ENCODE measurements at regions not wholly inside any gene's neighbourhood (a gene's known extent, or its start where the extent isn't known, plus 50 kb on each side); places are given as distances from the start of the nearest gene placed in this dataset.

DNA sequence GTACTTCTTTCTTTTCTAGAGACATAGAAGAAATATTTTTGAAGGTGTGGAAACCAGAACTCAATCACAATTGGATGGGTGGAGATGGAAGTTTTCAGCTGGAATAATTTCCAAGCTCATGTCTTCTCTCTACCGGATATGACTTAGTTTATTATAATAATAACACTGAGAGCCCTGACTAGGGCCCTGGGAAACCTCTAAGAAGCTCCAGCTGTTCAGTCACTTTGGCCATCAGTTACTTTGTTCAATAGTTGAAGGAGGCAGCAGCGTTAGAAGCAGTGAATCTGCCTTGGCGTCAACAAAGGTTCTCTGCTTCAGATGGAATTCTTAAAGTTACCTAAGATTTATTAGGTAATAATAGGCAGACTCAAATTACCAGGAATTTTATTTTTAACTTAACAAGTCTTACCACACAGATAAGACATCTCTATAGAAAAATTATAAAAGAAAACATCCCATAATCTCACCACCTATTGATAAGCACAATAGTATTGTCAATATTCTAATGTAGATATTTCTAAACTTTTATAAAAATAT is 293.8 kb upstream of the CHAC2 start:
- Mint-ChIP-seq H3K36me3 (no peaks in the 10 kb centered on the region), H3K27ac (no peak overlapping the region)
- no peak for ATAC-seq (ENCODE audit: low read depth in 2 of 2)

DNA sequence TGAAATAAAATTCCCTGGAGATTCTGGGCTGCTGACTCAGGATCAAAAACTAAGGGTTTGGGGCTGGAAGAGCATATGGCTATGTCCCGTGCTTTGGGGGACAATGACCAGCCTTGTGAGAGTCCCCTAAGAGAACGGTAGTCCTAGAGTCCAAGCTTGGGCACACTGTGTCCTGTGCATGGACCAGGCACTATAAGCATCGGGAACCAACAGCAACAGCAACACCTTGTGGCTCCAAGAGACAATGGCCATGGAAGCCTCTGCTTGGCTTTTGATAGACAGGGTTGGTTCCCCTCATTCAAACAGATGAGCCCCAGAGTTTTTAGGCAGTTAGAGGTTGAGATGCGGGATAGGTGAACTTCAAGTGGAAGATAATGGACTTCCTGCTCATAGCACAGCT is 294.4 kb upstream of the CHAC2 start:
- H3K9me3 Mint-ChIP-seq = peaks cover 0 to 10% (median 3%) of the 10 kb centered on the region in 7 donors
- H3K4me1 Mint-ChIP-seq = no peaks in the 10 kb centered on the region
- peak overlapping the region in 1 of 8 donors; percentile 42 for H3K4me3 Mint-ChIP-seq
- H3K36me3 Mint-ChIP-seq = no peaks in the 10 kb centered on the region
- H3K27me3 Mint-ChIP-seq = peaks cover 0 to 10% (median 5%) of the 10 kb centered on the region in 3 donors
- H3K27ac Mint-ChIP-seq = no peak overlapping the region
- DNase-seq (no peak), ATAC-seq (ENCODE audit: low read depth in 2 of 2) (no peak)

More for the DNA sequence above, 293.8 kb upstream of the CHAC2 start:
- H3K9me3 Mint-ChIP-seq = peaks cover 0 to 10% (median 3%) of the 10 kb centered on the region in 7 donors
- H3K4me3 Mint-ChIP-seq = no peak overlapping the region
- peaks cover 0 to 10% (median 5%) of the 10 kb centered on the region in 3 donors for H3K27me3 Mint-ChIP-seq
- no peaks in the 10 kb centered on the region for H3K4me1 Mint-ChIP-seq
- DNase-seq = no peak

- H3K9me3 Mint-ChIP-seq = peaks cover 0 to 10% (median 3%) of the 10 kb centered on the region in 7 donors
- no peak overlapping the region for H3K4me3 Mint-ChIP-seq
- ATAC-seq (ENCODE audit: low read depth in 2 of 2) = no peak
- H3K4me1 Mint-ChIP-seq = no peaks in the 10 kb centered on the region
- no peak overlapping the region for H3K27ac Mint-ChIP-seq
- H3K27me3 Mint-ChIP-seq = peaks cover 0 to 8% (median 5%) of the 10 kb centered on the region in 3 donors
- DNase-seq = no peak
- no peaks in the 10 kb centered on the region for H3K36me3 Mint-ChIP-seq
Measured at GRCh38 chr2:53467467-53468180, 300.0 kb upstream of the CHAC2 start.

- Mint-ChIP-seq H3K9me3 (peaks cover 0 to 9% (median 2%) of the 10 kb centered on the region in 7 donors), H3K4me3 (no peak overlapping the region), H3K27ac (no peak overlapping the region), H3K4me1 (no peaks in the 10 kb centered on the region), H3K36me3 (no peaks in the 10 kb centered on the region), H3K27me3 (peaks cover 0 to 11% (median 8%) of the 10 kb centered on the region in 3 donors)
- ATAC-seq (ENCODE audit: low read depth in 2 of 2) (no peak), DNase-seq (no peak)
Measured at GRCh38 chr2:53463806-53464726, 303.5 kb upstream of the CHAC2 start.

DNA sequence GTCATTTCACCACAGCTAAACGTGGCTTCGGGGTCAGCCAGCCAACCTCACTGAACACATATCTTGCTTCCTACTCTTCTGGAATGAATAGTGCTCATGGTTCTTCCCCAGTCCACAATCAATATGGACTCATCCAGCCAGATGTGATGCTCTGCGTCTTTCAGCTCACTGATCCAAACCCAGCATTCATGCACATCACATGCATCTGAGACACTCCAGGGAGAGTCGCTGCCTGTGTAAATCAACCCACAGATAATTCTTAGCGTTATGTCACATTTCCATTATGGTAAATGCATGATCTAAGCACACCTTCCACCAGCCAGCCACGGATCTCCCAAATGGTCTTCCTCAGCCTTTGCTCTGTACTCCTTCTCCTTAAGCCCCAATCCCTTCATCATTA is 306.7 kb upstream of the CHAC2 start:
- H3K27ac Mint-ChIP-seq = no peak overlapping the region
- no peaks in the 10 kb centered on the region for H3K4me1 Mint-ChIP-seq
- DNase-seq (no peak), ATAC-seq (ENCODE audit: low read depth in 2 of 2) (no peak)
- peaks cover 3 to 11% (median 8%) of the 10 kb centered on the region in 3 donors for H3K27me3 Mint-ChIP-seq
- H3K36me3 Mint-ChIP-seq = no peaks in the 10 kb centered on the region
- H3K4me3 Mint-ChIP-seq = no peak overlapping the region
- H3K9me3 Mint-ChIP-seq = peaks cover 0 to 7% (median 2%) of the 10 kb centered on the region in 7 donors

DNA sequence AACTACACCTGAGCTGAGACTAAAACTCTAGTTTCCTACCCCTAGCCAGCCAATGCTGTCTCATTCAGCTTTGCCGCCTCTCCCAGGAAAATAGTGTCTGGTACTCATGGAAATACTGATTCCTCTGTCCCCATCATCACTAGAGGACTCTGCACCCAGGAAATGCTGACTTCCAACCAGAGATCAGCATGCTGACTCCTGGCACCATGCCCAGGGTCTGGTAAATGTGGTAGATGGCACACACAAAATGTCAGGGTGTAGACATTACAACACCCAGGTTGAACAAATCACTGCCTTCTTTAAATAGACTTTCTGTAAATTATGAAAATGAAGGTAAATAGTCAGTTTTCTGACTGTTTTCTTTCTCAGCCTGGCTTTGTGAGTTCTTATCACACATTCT is 307.3 kb upstream of the CHAC2 start:
- Mint-ChIP-seq H3K4me3 (no peak overlapping the region), H3K9me3 (peaks cover 0 to 7% (median 2%) of the 10 kb centered on the region in 7 donors), H3K36me3 (no peaks in the 10 kb centered on the region), H3K27ac (no peak overlapping the region), H3K4me1 (no peaks in the 10 kb centered on the region), H3K27me3 (peaks cover 3 to 11% (median 8%) of the 10 kb centered on the region in 3 donors)
- DNase-seq (no peak), ATAC-seq (ENCODE audit: low read depth in 2 of 2) (no peak)

GRCh38 chr2:53455094-53455493 is 312.5 kb upstream of the CHAC2 start:
- Mint-ChIP-seq H3K4me1 (no peaks in the 10 kb centered on the region), H3K9me3 (peaks cover 0 to 9% (median 2%) of the 10 kb centered on the region in 7 donors), H3K27me3 (peaks cover 0 to 12% (median 4%) of the 10 kb centered on the region in 3 donors), H3K4me3 (no peak overlapping the region), H3K27ac (no peak overlapping the region), H3K36me3 (no peaks in the 10 kb centered on the region)
- no peak for DNase-seq
- no peak for ATAC-seq (ENCODE audit: low read depth in 2 of 2)

GRCh38 chr2:53452957-53453748 is 314.5 kb upstream of the CHAC2 start:
- no peak for ATAC-seq (ENCODE audit: low read depth in 2 of 2)
- Mint-ChIP-seq H3K4me1 (no peaks in the 10 kb centered on the region), H3K27me3 (peaks cover 0 to 12% (median 4%) of the 10 kb centered on the region in 3 donors), H3K27ac (peak overlapping the region in 1 of 6 donors; percentile 67), H3K4me3 (no peak overlapping the region), H3K9me3 (peaks cover 0 to 9% (median 2%) of the 10 kb centered on the region in 7 donors), H3K36me3 (no peaks in the 10 kb centered on the region)
- no peak for DNase-seq

DNA sequence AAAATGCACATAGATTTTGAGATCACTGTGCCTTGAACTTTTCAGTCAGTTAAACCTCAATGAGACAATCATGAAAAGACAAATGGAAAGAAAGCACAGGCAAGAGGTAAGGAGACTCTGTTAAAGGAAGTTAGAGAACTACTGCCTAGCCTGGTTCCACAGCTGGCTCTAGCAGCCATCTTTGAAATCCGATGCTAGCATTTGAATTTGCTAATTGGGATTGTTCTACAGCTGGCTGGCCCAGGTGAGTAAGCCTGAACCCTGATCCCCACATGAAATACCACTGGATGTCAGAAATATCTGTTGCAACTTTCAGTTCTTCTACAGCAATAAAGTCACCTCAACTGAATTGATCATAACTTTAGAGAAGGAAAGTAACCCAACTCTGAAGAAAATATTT is 315.2 kb upstream of the CHAC2 start:
- no peak for DNase-seq
- H3K4me3 Mint-ChIP-seq = no peak overlapping the region
- peaks cover 0 to 9% (median 4%) of the 10 kb centered on the region in 3 donors for H3K27me3 Mint-ChIP-seq
- H3K27ac Mint-ChIP-seq = no peak overlapping the region
- ATAC-seq (ENCODE audit: low read depth in 2 of 2) = no peak
- H3K36me3 Mint-ChIP-seq = no peaks in the 10 kb centered on the region
- peaks cover 0 to 5% (median 0%) of the 10 kb centered on the region in 7 donors for H3K9me3 Mint-ChIP-seq
- no peaks in the 10 kb centered on the region for H3K4me1 Mint-ChIP-seq

DNA sequence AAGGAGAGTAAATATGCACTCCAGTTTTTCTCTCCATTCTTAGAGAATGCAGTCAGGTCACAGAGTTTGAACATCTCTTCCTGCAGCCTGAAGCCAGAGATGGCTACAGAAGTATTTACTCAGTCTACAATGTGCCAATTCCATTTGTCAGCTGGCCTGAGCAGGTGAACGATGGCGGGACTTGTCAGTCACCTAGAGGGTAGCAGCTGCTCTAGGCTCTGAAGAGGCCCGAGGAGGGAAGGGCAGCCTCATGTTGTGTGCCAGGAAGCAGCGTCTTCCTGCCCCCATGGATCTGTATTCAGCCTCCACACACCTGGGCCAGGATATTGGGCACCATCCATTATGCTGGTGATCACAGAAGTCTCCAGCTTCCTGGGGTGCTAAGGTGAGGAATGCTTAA is 316.7 kb upstream of the CHAC2 start:
- ATAC-seq (ENCODE audit: low read depth in 2 of 2) (no peak), DNase-seq (no peak)
- H3K27me3 Mint-ChIP-seq = peaks cover 0 to 9% (median 4%) of the 10 kb centered on the region in 3 donors
- H3K4me1 Mint-ChIP-seq = no peaks in the 10 kb centered on the region
- no peak overlapping the region for H3K27ac Mint-ChIP-seq
- no peaks in the 10 kb centered on the region for H3K36me3 Mint-ChIP-seq
- H3K9me3 Mint-ChIP-seq = peaks cover 0 to 5% (median 0%) of the 10 kb centered on the region in 7 donors
- no peak overlapping the region for H3K4me3 Mint-ChIP-seq

DNA sequence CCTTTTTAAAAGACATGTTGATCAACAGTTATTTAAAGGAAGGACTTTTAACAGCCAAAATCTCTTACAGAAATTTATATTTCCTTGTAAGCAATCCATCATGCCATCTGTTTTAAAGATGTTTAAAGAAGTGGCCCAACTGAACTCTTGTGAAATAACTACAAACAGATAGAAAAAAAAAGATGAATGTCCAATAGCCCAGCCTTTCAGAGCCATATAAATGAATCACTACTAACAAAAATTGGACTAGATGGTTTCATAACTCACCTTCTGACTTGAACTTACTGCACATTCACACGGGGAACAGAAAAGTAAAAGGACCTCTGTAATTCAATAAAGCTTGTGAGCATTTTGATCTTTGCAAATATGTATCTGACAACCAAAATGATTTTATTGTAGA is 319.0 kb upstream of the CHAC2 start:
- no peaks in the 10 kb centered on the region for H3K4me1 Mint-ChIP-seq
- peaks cover 0 to 2% (median 0%) of the 10 kb centered on the region in 7 donors for H3K9me3 Mint-ChIP-seq
- no peak overlapping the region for H3K27ac Mint-ChIP-seq
- peaks cover 0 to 16% (median 9%) of the 10 kb centered on the region in 3 donors for H3K27me3 Mint-ChIP-seq
- DNase-seq = no peak
- H3K36me3 Mint-ChIP-seq = no peaks in the 10 kb centered on the region
- H3K4me3 Mint-ChIP-seq = no peak overlapping the region
- ATAC-seq (ENCODE audit: low read depth in 2 of 2) = no peak

DNA sequence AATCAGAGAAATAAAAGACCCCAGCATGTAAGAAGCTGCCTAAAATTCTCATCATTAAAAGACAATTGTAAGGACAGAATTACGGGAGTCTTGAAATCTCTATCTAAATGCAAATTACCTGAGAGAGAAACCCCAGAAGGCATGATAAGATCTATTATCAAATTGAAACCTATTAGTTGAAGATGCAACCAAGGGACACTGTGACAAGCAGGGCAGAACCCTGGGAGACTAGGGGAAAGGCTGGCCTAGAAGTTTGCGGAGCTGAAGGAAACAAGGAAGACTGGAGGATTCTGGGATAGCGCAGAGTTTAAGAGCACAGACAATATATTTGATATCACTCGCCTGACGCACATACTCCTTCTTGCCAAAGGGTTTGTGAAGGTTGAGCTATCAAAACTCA is 319.5 kb upstream of the CHAC2 start:
- H3K9me3 Mint-ChIP-seq = peaks cover 0 to 2% (median 0%) of the 10 kb centered on the region in 7 donors
- H3K27ac Mint-ChIP-seq = no peak overlapping the region
- H3K27me3 Mint-ChIP-seq = peaks cover 0 to 16% (median 9%) of the 10 kb centered on the region in 3 donors
- no peaks in the 10 kb centered on the region for H3K4me1 Mint-ChIP-seq
- DNase-seq (no peak), ATAC-seq (ENCODE audit: low read depth in 2 of 2) (no peak)
- no peak overlapping the region for H3K4me3 Mint-ChIP-seq
- H3K36me3 Mint-ChIP-seq = no peaks in the 10 kb centered on the region
